HG02642 (cell line): ENCODE measurements at regions not wholly inside any gene's neighbourhood (a gene's known extent, or its start where the extent isn't known, plus 50 kb on each side); places are given as distances from the start of the nearest gene placed in this dataset.

Experiments used
- ATAC-seq: cut with Tn5 transposase; IDR thresholded peaks from one replicate; pipeline ENCODE4 v1.9.1; 2021; ENCODE audit warnings: mild to moderate bottlenecking; ENCODE audit not compliant: unreplicated experiment, poor library complexity

DNA sequence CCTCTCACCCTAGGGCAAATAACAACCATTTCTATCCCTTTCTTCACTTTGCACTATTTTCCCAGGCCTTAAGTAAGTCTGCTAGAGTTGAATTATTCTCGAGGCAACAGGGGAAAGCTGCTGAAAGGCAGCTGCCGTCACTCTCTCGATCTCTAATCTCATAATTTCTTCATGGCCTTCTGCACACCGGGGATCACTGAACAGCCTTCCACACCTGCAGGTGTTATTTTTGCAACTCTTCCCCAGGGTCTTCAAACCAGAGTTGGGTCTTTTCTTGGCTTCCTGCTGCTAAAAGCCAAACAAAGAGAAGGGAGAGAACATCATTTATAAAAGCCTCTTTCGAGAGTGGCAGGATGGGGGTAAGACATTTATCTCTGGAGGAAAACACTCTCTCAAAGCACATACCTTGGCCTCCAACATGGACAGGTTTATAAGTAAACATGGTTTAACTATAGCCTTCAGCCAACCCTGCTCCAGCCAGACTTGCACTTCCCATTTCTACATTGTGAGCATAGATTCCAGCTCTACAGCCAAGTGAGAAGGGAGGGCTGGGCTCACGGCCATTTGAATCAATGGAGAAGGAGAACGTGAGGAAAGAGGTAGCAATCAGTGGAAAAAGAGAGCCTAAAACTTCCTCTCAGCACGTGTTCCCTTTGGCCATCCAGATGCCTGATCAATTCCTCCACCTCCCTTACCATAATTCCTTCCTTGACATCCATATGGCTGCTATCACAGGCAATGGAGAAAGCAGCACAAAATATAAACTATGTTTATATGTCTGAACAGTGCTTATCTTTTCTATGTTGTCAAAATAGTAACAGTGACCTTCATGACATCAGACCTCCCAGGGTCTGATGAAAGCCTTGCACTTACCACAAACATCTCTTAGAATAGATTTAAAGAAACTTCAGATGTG, 464.9 kb downstream of the TLE1 start:
- ATAC-seq: no peak

- ATAC-seq: no peak
These were observed 474.4 kb downstream of the TLE1 start for GRCh38 chr9:81214975-81215374.

DNA sequence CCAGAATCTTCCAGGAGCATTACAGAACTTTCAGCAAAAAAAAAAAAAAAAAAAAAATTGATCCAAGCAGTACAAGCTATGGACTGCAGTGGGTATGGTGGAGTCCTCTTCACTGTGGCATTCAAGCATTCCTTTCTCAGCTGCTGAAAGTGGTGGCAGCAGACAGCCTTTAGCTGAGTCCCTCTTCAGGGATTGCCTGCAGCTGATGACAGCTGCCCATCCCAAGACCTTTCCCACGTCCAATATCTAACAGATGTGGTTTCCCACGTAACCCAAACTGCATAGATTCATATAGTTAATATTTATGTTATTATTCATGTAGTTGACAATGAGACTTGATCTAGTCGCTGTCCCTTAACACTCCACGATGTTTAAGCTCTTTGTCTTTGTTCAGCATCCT, 475.9 kb downstream of the TLE1 start:
- no peak for ATAC-seq

DNA sequence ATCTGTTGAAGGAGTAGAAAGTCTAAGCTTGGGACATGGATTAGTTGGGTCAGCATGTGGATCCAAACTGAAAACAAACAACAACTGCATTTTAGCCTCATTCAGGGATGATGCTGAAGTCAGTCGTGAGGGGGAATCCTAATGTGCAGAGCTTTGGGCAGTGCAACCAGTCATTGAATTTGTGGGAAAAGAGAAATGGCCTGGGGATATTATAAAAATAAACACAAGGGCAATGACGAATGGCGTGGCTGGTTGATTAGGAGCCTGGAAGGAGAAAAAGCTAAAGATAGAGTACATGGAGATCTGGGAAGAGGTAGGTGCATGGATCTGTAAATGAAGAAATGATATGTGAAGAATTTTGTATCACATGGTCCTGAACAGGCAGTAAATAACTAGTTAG, 477.6 kb downstream of the TLE1 start:
- ATAC-seq: no peak

DNA sequence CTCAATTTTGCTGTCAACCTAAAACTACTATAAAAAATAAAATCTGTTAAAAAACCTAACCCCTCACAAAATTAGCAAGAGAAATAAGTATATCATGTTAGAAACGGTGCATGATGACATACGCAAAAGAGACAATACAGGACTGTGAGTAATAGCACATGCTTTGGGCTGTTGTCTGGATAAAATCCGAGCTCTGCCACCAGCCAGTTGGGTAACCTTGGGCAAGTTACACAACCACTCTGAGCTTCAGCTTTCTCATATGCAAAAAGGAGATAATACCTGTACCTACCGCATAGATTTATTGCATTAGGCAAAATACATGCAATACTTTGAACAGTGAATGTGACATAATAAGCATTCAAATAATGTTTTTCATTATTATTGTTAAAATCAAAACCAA, 481.7 kb downstream of the TLE1 start:
- no peak for ATAC-seq

- ATAC-seq: no peak
These were observed 487.1 kb downstream of the TLE1 start for GRCh38 chr9:81202292-81202691.

GRCh38 chr9:81195206-81195605, 494.1 kb downstream of the TLE1 start:
- no peak for ATAC-seq

GRCh38 chr9:81193362-81194339, 495.7 kb downstream of the TLE1 start:
- no peak for ATAC-seq

DNA sequence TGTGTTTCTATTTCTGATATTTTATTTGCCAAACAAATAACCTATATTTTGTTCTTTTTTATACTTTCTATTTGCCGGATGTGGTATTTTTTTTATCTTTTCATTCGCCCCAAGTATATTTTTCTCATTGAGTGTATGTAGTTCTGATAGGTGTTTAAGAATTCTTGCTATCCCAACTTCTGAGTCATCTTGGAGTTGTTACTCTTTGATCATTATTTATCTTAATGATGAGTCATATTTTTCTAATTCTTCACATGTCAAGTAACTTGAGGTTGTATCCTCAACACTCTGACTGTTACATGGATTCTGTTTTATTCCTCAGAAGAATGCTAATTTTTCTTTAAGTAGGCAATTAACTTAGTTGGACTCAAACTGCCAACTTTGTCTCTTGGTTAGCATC, 498.1 kb downstream of the TLE1 start:
- no peak for ATAC-seq

DNA sequence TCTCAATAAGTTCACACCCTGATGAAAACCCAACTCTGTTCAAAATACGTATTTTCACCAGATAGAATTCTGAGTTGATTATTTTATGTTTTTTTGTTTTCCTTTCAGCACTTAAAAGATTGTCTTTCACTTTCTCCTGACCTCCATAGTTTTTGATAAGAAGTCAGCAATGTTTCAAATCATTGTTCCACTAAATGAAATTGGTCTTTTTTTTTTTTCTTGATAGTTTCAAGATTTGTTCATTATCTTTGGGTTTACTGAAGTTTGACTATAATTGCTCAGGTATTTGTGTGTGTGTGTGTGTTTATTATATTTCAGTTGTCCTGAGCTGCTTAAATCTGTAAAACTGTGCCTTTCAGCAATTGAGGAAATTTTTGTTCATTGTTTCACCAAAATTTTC, 498.7 kb downstream of the TLE1 start:
- ATAC-seq: no peak

GRCh38 chr9:81183761-81184160, 505.6 kb downstream of the TLE1 start:
- no peak for ATAC-seq

GRCh38 chr9:81182431-81182830, 506.9 kb downstream of the TLE1 start:
- no peak for ATAC-seq

DNA sequence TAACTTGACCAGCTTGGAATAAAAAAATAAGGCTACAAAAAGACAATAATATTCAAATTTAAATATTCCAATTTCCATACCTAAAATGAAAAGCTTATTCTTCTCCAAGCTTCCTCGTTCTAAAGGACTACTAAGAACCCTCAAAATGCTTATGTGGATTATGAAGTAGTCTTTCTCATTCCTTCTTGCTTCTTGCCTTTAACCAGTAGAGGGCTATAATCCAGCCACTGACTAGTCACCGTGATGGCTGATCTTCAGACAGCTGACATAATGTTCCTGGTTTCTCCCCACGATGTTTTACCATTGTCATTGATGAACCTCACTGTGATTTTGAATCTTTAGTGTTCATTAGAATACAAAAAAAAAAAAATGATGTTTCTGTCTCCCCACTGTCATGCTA, 515.3 kb downstream of the TLE1 start:
- no peak for ATAC-seq

GRCh38 chr9:81171689-81172088, 517.7 kb downstream of the TLE1 start:
- ATAC-seq: no peak

- ATAC-seq: no peak
These were observed 527.0 kb downstream of the TLE1 start for GRCh38 chr9:81162361-81162760.

- no peak for ATAC-seq
These were observed 533.0 kb downstream of the TLE1 start for GRCh38 chr9:81156381-81156780.

DNA sequence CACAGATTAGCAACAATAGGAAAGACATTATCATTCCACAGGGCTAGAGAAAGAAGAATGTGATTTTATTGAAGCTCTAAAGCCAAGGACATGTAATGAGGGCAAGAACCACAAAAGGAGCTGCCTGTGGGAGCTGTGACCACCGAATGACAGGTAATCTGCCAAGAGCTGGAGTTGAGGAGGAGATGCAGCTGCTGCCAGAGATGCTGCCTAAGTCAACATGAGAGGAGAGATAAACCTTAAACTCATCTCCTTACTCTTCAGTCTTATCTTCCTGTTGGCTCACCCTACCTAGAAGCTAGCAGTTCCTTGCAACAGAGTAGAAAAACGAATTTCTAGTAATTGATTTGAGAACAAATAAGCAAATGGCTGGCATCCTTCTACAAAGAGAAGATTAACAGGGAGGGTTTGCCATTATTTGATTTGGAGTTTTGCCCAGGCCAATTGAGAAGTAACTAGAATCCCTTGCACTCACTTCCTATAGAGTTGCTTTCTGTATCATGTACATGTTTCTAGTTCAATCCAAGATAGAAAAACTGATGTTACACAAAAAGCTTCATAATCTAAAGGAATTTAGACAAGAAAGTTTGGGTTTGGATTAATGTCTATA, 539.2 kb downstream of the TLE1 start:
- ATAC-seq: no peak

- ATAC-seq: no peak
These were observed 542.5 kb downstream of the TLE1 start for GRCh38 chr9:81146684-81147337.

DNA sequence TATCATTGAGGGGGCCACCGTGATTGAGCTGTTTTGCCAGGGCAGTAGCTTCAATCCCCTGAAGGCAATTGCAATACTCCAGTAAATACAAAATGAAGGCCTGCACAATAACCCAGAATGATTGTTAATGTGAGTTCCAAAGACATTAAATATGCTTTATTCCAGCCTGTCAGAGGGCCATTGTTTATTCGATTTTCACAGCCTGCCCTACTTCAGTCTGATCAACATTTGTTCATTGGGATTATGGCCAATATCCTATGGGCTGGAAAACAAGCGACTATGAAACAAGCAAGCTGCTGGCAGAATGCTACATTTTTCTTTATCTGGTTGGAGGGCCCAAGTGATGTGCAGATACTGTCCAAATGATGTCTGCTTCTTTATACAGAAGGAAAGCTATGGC, 543.1 kb downstream of the TLE1 start:
- ATAC-seq: no peak

DNA sequence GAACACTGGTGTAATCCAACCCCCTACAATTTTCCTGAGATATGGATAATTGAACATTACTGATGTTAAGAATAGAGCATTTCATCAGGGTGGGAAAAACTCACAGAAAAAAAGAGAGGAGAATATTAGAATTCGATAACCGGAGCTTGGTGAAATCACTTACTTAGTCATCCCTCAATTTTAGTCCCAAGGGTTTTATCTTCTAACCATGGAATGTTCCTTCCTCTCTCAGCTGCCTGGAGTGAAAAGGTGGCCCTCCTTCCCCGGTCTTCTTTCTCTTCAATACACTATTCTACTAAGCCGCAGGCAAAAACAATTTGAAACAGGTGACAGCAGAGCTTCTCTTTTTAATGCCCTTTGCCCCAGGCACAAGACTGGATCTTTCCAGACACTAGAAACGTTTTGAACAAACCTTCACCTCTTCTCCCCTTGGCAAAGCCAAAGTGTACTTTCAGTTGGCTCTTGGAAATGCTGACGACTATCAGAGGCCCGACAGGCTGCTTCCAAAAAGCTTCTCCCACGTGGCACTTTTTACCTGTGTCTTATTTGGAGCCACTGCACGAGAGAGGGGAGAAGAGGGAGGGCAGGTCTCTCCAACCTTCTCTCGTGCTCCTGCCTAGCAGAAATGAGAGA, 543.9 kb downstream of the TLE1 start:
- ATAC-seq: no peak
